ENCODE measurements at regions not wholly inside any gene's neighbourhood (a gene's known extent, or its start where the extent isn't known, plus 50 kb on each side); places are given as distances from the start of the nearest gene placed in this dataset.

DNA sequence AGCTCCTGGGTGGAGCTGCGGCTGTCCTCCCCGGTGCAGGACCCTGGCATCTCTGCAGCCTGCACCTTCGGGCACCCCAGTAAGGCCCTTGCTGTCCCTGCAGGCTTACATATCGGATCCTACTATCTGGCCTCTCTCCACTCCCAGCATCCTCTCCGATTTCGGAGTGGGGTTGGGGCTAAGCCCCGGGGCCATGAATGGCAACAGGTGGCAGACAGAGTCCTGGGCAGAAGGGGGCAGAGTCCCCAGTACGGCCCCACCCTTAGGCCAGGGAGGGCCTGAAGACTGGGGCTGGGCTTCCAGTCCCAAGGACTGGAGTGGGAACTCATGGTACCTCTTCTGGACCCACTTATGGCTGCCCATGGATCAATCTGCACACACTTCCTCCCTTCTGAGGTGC is 180.4 kb upstream of the MC4R start:
- H3K27ac ChIP-seq (ENCODE audit: extremely low read depth, low read depth, low read length): no peak overlapping the region
- H3K4me3 ChIP-seq: no peak overlapping the region
- BruUV-seq (replicated peaks): no TSS peak
- intact Hi-C loops (cut with micrococcal nuclease) (no loop called here), in situ Hi-C loops (cut with MboI) (loop anchor here (10.0 kb wide), 1 partner anchor 558 kb away; no protein-coding TSS in a partner anchor)
- no peaks in the 10 kb centered on the region for H3K9me3 ChIP-seq (replicated peaks; ENCODE audit: control insufficient read depth, insufficient read depth, low read depth, low read length)
- FAIRE-seq (no peak), ATAC-seq (no peak), DNase-seq (ENCODE audit: extremely low read depth in 1 of 4, low spot score in 3 of 4) (no peak)
- WGBS (ENCODE audit: insufficient coverage, low coverage, missing lambda C conversion rate): 0% methylated on average over 8 of the region's 8 CpGs
- H3K27me3 ChIP-seq (ENCODE audit: control insufficient read depth in 2 of 2, insufficient read depth in 2 of 2, low read length in 2 of 2): no peaks in the 10 kb centered on the region
- no peaks in the 10 kb centered on the region for H3K36me3 ChIP-seq (ENCODE audit: control insufficient read depth, insufficient read depth, low read length)
- no peak overlapping the region for H2AFZ ChIP-seq (ENCODE audit: low read depth, low read length)
- H4K20me1 ChIP-seq (replicated peaks; ENCODE audit: control insufficient read depth, insufficient read depth, low read length): no peaks in the 10 kb centered on the region
- no peaks in the 10 kb centered on the region for H3K9me1 ChIP-seq (ENCODE audit: control insufficient read depth, insufficient read depth, low read length)
- no peak for TF ChIP-seq PTBP1 (IDR thresholded peaks at IDR 0.05; ENCODE audit: low read depth, low read length)
- CTCF ChIA-PET (ENCODE audit: low intra/inter-chr PET ratio): no interaction called here
- no peak overlapping the region for H3K4me2 ChIP-seq (ENCODE audit: insufficient read depth, low read length)
- no peak overlapping the region for H3K9ac ChIP-seq (ENCODE audit: insufficient read depth in 1 of 2, low read depth in 2 of 2, low read length in 2 of 2)
- H3K4me1 ChIP-seq (replicated peaks in 1 of 2; ENCODE audit: control insufficient read depth in 2 of 2, insufficient read depth in 2 of 2, low read length in 2 of 2): no peaks in the 10 kb centered on the region; a peak in 1 of 5 replicates
- no peaks in the 10 kb centered on the region for H3K79me2 ChIP-seq (ENCODE audit: control insufficient read depth, insufficient read depth, low read length)
- POLR2A ChIA-PET: no interaction called here

DNA sequence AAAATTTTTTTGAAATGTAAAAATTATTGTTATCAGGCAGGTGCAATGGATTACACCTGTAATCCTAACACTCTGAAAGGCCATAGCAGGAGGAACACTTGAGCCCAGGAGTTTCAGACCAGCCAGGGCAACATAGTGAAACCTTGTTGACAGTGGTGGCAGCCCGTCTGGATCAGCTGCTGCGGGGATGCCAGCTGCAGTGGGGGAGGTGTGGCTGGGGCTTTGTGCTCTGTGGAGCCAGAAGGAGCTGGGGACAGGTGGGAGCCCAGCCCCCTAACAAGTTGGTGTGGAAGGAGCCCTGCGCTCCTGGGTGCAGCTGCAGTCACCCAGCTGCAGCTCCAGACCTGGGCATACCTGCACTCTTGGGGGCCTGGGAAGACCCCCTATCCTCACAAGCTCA is 182.4 kb upstream of the MC4R start:
- Histone ChIP-seq H3K36me3 (ENCODE audit: control insufficient read depth, insufficient read depth, low read length) (no peaks in the 10 kb centered on the region), H3K27me3 (ENCODE audit: control insufficient read depth in 2 of 2, insufficient read depth in 2 of 2, low read length in 2 of 2) (no peaks in the 10 kb centered on the region), H3K9me3 (replicated peaks; ENCODE audit: control insufficient read depth, insufficient read depth, low read depth, low read length) (no peaks in the 10 kb centered on the region), H4K20me1 (replicated peaks; ENCODE audit: control insufficient read depth, insufficient read depth, low read length) (no peaks in the 10 kb centered on the region), H3K79me2 (ENCODE audit: control insufficient read depth, insufficient read depth, low read length) (no peaks in the 10 kb centered on the region), H2AFZ (ENCODE audit: low read depth, low read length) (no peak overlapping the region), H3K9ac (ENCODE audit: insufficient read depth in 1 of 2, low read depth in 2 of 2, low read length in 2 of 2) (no peak overlapping the region), H3K4me1 (replicated peaks in 1 of 2; ENCODE audit: control insufficient read depth in 2 of 2, insufficient read depth in 2 of 2, low read length in 2 of 2) (no peaks in the 10 kb centered on the region), H3K27ac (ENCODE audit: extremely low read depth, low read depth, low read length) (no peak overlapping the region), H3K4me3 (no peak overlapping the region), H3K4me2 (ENCODE audit: insufficient read depth, low read length) (no peak overlapping the region), H3K9me1 (ENCODE audit: control insufficient read depth, insufficient read depth, low read length) (no peaks in the 10 kb centered on the region)
- WGBS (ENCODE audit: insufficient coverage, low coverage, missing lambda C conversion rate): 0% methylated on average over 1 of the region's 3 CpGs
- ChIA-PET CTCF (ENCODE audit: low intra/inter-chr PET ratio) (no interaction called here), POLR2A (no interaction called here)
- in situ Hi-C loops (cut with MboI): loop anchor here (10.0 kb wide), 1 partner anchor 560 kb away; no protein-coding TSS in a partner anchor
- FAIRE-seq (no peak), DNase-seq (ENCODE audit: extremely low read depth in 1 of 4, low spot score in 3 of 4) (no peak), ATAC-seq (no peak)
- intact Hi-C loops (cut with micrococcal nuclease): no loop called here
- BruUV-seq (replicated peaks): no TSS peak
- TF ChIP-seq CEBPG (CRISPR knock-in tag; IDR thresholded peaks at IDR 0.05) (no peak), CEBPG (tag; conservative IDR thresholded peaks at IDR 0.05 in 1 of 2, IDR thresholded peaks at IDR 0.05 in 1 of 2) (no peak), CBX5 (IDR thresholded peaks at IDR 0.05; ENCODE audit: borderline replicate concordance, low read depth) (no peak), EGR1 (conservative IDR thresholded peaks at IDR 0.05) (no peak), ZKSCAN3 (CRISPR knock-in tag; IDR thresholded peaks at IDR 0.05) (no peak), STAT5B (CRISPR knock-in tag; IDR thresholded peaks at IDR 0.05) (no peak)
- TF ChIP-seq, protein P1, sequence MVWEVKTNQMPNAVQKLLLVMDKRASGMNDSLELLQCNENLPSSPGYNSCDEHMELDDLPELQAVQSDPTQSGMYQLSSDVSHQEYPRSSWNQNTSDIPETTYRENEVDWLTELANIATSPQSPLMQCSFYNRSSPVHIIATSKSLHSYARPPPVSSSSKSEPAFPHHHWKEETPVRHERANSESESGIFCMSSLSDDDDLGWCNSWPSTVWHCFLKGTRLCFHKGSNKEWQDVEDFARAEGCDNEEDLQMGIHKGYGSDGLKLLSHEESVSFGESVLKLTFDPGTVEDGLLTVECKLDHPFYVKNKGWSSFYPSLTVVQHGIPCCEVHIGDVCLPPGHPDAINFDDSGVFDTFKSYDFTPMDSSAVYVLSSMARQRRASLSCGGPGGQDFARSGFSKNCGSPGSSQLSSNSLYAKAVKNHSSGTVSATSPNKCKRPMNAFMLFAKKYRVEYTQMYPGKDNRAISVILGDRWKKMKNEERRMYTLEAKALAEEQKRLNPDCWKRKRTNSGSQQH (CRISPR knock-in tag; IDR thresholded peaks at IDR 0.05): no peak
- TF ChIP-seq, protein P2, sequence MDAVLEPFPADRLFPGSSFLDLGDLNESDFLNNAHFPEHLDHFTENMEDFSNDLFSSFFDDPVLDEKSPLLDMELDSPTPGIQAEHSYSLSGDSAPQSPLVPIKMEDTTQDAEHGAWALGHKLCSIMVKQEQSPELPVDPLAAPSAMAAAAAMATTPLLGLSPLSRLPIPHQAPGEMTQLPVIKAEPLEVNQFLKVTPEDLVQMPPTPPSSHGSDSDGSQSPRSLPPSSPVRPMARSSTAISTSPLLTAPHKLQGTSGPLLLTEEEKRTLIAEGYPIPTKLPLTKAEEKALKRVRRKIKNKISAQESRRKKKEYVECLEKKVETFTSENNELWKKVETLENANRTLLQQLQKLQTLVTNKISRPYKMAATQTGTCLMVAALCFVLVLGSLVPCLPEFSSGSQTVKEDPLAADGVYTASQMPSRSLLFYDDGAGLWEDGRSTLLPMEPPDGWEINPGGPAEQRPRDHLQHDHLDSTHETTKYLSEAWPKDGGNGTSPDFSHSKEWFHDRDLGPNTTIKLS (IDR thresholded peaks at IDR 0.05; ENCODE audit: borderline replicate concordance, low read depth): no peak
- TF ChIP-seq, protein P3, sequence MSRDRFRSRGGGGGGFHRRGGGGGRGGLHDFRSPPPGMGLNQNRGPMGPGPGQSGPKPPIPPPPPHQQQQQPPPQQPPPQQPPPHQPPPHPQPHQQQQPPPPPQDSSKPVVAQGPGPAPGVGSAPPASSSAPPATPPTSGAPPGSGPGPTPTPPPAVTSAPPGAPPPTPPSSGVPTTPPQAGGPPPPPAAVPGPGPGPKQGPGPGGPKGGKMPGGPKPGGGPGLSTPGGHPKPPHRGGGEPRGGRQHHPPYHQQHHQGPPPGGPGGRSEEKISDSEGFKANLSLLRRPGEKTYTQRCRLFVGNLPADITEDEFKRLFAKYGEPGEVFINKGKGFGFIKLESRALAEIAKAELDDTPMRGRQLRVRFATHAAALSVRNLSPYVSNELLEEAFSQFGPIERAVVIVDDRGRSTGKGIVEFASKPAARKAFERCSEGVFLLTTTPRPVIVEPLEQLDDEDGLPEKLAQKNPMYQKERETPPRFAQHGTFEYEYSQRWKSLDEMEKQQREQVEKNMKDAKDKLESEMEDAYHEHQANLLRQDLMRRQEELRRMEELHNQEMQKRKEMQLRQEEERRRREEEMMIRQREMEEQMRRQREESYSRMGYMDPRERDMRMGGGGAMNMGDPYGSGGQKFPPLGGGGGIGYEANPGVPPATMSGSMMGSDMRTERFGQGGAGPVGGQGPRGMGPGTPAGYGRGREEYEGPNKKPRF (IDR thresholded peaks at IDR 0.05; ENCODE audit: low read depth, low read length): no peak
